Activated CD4-positive, alpha-beta T cell treated with anti-CD3 and anti-CD28 coated beads, Interleukin-2, amount 50 U/mL, for 48 hours (primary cell): ENCODE measurements at regions not wholly inside any gene's neighbourhood (a gene's known extent, or its start where the extent isn't known, plus 50 kb on each side); places are given as distances from the start of the nearest gene placed in this dataset.

Experiments used
- DNase-seq, 2 experiments: peaks; one replicate each; pipeline ENCODE4 v3.0.0-alpha.2; 2020

DNA sequence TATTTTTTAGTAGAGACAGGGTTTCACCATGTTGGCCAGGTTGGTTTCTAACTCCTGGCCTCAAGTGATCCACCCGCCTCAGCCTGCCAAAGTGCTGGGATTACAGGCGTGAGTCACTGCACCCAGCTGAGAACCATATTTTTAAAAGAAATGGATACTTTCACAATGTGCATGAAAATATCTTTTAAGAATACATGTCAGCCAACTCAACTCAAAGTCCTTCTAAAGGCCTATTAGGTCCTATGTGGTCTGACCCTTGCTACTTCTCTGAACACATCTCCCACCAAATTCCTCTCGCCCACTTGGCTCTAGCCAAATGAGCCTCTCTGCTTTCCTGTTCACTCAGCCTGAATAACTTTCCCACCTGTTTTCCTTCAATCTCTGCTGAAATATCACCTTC is 119.6 kb downstream of the MTX2 start:
- no peak for DNase-seq

DNA sequence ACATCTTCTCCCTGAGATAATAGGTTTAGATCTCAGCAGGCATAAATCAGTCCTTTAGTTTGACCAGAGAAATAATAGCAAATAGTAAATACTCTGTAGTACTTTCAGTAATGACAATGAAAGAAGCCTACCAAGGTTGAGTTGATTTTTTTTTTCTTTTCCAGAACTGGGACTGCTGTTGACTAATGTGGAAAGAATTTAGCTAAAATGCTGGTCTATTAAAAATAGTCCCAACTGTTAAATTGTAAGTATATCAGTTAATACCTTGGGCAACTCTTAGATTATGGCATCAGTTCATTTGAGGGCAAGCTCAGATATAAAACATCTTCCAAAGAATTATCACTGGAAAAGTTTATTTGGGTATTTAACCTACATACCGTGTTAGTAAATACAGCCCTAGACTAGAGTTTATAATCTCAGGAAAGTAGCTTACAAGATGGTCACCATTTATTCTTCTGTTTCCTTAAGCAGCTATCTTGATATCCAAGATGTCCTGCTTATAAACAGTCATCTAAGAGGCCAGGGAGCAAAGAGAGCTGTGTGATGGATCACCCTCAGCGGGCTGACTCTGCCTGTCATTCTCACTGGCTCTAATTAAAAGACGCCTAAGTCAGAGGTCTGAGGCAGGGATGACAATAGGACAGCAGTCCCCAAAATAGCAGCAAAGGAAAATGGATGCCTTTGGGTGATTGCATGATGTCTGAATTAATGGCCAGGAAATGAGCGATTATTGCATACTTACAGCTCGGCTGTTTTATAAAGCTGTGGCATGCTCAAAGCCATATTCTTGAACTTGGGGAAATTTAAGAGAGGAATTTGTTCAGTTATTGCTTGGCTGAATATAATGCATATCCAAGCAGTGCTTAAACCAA is 121.3 kb downstream of the MTX2 start:
- DNase-seq = no peak

DNA sequence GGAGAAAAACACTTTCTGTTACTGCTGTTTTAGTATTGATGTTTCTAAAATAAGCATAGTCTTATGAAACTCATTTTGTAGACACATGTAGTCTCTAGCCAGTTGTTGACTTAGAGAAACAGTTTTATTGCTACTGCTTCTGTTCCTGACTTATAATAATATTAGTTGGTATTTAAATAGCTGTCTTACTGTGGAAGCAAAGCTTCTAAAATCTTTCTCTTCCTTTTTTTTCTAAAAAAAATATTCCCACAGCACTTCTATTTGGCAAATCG is 121.8 kb downstream of the MTX2 start:
- DNase-seq = no peak

DNA sequence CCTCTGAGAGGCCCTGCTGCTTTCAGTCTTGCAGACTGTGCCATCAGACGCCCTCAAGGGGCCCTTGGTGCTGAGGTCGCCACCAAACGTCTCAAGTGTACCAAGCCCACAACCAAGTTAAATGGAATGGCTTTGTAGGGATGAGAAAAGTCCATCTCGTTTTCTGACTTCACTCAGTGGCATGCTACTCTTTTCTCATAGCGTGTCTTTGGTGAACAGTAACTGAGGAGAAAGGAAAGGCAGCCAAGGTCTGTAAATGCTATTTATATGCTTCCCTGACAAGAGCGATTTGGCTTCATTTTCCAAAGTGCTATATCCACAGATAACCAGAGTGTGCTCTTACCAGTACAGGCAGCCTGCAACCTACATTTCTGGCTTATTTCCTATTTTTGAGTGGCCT is 123.0 kb downstream of the MTX2 start:
- no peak for DNase-seq

DNA sequence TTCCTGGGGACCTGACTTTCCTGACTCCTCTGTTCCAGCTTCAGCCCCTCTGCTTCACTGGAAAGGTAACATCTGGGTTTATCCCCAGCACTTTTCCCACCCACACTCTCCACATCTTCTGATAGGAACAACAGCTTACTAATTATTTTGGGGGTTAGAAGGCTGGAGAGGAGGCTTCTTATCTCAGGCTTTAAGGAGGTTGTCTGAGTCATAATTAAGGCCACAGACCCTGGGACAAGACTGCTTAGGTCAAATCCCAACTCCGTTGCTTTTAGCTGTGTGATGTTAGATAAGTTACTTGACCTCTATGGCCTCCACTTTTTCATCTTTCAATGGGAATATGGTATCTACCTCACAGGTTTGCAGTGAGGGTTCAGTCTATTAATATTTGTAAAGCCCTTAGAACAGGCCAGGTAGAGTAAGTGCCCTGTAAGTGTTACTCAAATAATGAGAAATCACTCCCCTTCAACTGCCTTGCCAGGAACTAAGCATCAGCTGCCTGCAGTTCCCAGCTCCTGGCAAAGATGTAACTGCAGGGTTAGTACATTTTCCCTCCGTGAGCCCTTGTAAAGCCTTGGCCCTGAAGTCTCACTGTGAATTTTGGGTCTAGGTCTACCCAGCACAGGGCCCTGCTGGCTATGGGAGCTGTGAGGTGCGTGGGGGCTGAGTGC is 123.6 kb downstream of the MTX2 start:
- DNase-seq = no peak

DNA sequence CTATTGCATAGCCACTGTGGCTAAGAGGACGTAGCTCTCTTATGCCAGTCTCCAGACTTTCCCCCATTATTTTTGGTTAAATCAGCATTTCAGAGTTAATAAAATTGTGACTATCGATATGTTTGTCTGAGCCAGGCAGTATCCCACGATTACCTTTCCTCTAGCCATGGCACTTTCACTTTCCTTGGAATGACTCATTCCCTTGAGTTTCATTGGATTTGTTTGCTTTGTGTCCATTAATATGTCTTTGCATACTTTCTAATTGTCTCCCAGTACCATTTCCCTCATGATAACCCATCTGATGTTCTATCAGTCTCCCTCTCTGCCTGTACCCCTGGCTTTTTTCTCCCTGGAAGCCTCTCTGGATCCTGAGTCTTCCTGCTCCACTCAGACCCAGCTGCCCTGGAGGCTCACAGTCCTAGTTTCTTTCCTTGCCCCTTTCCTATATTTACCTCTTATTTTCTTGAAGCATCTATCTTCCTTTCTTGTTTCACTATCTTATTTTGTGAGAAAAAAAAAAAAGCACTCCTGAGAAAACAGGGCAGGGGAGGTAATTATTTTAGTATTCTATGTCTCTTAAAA is 126.1 kb downstream of the MTX2 start:
- no peak for DNase-seq

DNA sequence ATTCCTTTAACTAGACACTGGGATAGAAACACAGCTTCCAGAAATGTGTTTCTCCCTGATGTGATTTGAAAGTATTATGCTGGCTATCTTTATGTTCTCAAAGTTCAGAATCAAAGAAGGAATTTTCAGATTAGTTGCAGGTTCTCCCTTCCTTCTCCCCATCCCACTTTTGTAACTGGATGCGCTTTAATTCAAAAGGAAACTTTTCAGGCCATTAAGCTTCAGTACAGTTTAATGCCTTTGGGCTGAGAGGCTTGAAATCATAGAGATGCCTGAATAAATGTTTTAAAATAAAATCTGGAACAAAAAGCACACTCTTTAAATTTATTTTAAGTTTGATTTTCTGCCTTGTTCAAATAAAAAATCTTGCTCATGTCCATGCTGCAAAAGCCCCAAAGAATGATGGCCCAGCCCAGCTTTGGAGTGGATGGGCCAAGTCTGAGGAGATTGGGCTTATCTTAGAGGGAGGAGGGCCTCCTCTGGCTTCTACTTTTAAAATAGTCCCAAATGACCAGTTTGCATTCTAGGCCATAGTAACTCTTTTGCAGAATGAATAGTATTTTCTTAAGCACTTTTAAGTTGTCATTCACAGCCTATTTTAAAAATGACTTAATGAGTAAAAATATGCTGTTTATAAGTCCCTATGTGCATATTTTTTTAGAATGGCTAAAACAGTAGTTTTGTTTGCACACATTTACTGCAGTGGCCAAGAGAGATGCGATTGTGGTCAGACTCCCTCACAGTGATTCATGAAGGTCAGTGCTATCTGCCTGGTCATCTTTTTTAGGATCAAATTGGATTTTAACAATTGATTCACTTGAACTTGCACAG is 129.2 kb downstream of the MTX2 start:
- DNase-seq = no peak

DNA sequence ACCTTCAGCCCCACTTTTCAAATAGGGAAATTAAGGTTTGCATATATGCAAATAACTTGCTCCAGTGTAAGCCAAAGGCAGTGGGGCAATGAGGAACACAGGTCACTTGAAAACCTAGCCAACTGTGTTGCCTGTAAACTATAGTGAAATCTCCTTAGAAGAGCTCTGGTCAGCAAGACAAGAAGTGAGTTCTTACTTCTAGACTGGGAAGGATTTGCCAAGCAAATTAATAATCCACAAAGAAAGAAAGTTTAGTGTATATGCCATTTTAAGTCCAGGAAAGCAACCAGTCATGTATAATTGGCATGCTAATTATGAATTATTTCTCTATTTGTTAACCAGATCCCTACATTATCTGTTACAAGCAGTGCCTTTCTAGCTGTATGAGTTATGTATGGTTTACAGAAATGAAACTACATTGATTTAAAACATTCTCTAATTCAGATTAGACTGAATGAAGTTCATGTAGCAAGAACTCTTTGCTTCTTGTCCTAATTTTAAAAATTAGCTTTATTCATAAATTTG is 129.9 kb downstream of the MTX2 start:
- DNase-seq = no peak

DNA sequence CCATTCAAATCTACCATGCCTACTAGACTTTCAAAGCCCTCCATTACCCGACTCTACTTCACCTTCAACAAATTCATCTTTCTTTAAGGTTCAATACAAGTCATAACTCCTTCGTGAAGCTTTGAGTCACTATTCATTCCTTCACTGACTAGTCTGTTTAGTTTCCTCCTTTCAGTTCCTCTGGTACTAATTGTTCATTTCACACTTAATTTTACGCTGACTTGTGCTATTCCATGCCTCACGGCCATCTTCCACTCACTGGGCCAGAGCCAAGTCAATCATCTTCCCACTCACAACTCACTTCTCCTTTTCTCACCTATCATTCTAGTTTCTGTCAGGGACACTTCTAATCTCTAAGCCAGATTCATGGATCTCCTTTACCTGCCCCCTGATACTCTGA is 136.2 kb downstream of the MTX2 start:
- DNase-seq = no peak

DNA sequence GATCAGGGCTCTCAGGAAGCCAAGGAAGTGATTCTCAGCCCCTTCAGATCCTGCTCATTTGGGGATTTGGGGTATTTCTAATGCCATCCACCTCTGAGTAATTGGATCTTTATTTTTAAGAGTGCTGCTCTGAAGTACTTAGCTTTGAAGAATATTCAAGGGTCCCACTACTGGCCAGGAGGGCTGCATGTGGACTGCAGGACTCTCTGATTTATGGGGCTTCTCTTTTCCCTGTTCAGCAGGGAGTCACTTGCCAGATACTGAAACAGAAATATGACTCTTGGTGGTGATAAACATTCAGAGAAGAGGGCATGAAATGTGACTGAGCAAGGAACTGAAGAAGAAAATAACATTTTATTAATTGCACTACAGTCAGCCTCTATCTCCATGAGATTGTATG is 138.5 kb downstream of the MTX2 start:
- DNase-seq = no peak

DNA sequence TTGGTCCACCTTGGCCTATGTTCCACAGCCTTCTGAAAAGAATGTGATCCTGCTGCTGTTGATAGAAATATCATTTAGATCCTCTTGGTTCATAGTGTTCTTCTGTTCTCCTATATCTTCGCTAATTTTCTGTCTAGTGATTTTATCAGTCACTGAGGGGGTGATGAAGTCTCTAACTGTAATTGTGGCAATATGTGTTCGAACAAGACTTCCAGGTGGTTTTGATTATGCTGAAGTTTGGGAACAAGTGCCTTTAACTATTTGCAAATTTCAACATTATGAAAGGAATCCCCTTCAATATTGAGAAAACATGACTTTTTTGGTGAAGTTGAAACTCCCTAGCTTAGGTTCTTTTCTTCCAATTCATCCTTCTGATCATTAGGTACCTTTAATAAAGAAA is 140.4 kb downstream of the MTX2 start:
- no peak for DNase-seq

DNA sequence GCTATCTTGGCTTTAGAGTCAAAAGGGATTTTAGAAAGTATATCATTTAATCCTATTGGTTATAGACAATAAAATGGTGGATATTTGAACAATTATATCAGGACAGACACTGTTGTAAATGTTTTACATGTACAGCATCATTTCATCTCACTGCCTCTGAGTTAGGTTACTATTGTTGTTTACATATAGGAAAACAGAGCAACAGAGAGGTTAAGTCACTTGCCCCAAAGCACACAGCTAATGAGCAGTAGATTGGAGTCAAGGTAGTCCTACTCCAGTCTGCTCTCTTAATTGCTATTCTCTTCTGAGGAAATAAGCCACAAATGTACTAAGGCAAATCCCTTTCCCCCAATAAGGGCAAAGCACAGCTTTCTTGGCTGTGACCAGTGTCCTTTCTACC is 142.9 kb downstream of the MTX2 start:
- DNase-seq = no peak

DNA sequence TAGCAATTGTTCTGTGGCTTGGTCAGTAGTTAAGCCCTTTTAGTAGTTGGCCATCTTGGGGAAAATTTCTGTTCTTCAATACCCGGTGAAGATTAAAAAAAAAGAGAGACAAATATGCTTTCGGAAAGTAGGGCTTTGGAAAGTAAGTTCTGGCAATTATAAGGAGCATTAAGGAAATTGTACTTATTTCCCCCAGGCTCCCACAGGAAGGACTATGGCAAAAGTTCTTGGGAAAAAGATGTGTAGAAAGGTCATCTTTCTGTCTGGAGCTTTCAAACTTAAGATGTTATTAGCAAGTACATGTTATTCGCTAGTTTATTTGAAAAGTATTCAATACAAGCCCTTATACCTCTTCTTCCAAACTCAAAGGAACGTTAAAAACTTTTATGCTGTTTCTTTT is 144.5 kb downstream of the MTX2 start:
- no peak for DNase-seq

DNA sequence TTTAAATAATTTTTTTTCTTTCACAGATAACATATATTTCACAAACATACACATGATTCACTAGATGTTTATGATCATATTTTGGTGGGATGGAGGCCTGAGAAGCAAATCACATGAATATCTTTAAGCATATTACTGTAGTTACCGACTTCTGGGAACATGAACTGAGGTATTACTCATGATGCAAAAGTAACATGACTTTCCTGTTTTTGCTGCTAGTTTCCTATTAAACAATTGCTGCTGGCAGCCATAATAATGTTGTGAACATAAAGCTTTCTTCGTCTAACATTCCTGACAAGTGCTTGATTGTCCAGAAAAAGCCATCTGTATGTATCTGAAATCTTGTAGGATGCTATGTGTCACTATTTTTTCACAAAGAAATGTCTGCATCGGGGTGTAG is 145.4 kb downstream of the MTX2 start:
- DNase-seq = no peak

DNA sequence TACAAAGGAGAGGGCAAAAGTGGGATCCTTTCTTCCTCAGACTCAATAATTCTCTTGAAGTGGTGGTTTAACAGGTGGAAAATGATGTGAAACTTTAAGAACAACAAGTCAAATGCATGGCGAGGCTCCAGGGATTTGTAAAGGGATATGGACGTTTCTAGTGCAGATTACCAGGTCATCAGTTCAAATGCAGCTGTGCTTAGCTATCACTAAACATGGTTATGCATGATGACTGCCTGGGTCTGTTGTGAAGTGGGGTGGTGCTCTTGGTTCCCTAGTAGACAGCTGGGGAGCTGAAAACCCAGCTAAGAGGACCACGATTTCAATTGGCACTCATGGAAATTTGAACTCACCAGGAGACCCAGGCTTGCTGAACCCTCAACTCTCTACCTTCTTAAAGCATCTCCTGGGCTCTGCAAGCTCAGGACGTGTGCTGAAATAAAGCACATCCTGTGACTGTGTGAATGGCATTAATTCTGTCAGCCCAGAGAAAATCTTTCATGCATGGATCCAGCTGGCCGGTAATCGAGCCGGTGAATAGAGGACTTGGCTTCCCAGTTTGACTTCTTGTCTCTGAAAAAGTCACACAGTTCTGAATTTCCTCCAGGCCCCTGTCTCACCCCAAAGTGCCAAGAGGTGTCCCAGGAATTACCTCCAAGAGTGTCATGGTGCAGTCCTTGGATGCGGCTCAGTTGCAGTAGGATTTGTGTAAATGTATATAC is 146.1 kb downstream of the MTX2 start:
- DNase-seq = no peak

DNA sequence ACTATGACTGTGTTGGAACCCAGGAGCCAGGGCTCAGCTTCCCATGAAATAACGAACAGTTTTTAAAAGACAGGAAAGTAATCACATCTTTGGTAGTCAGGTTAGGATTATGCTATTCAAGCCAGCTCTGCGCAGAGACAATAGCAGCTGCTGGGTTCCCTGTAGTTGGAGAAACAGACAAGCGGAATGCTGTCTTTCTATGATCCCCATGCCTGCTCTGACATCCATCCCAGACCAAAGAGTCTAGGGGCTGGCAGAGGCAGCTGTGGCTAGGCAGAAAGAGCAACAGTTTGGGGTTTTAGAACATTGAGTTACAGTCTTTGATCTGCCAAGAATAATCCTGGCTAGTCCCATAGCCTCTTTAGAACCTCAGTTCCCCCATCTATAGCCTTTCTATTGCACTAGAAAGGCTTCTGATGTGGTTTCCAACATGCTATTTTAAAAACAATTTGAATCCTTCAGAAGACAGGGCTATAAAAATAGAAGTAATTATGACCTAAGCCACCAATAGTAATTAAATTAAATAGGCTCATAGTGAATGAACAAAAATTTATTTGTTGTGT is 146.8 kb downstream of the MTX2 start:
- no peak for DNase-seq

DNA sequence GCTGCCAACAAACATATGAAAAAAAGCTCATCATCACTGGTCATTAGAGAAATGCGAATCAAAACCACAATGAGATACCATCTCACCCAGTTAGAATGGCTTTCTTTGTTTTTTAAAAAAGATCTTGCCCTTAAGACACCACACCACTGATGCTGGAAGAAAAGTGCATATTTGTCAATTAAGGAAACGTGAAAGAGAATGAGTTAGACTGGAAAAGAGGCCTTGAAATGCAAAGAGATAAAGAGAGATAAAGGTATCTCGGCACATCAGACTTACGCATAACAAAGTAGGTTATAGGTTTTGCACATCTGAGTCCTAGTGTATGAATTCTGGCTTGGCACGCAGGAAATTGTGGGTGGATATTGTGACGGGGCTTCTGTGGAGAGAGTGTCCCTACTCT is 149.5 kb downstream of the MTX2 start:
- no peak for DNase-seq

DNA sequence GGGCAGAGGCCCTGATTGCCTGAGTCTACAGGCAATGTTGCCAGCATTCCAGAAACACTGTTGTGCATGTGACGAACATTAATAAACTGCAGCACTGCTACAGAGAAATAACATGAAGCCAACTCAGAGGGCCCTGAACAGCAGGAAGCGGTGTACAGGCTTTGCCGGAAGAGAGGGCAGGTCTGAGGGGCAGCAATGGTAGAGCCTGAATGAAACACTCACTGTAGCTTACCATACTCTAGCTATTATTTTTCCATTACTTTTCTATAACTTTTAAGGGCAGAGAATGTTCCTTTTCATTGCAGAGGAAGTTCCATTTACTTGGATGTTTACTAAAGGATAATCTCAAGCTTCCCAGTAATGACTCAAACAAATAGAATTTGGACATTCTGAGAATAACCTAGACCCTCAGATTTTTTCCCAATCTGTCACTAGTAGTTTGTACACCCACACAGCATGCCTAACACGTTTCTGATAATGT is 150.4 kb downstream of the MTX2 start:
- DNase-seq = no peak

DNA sequence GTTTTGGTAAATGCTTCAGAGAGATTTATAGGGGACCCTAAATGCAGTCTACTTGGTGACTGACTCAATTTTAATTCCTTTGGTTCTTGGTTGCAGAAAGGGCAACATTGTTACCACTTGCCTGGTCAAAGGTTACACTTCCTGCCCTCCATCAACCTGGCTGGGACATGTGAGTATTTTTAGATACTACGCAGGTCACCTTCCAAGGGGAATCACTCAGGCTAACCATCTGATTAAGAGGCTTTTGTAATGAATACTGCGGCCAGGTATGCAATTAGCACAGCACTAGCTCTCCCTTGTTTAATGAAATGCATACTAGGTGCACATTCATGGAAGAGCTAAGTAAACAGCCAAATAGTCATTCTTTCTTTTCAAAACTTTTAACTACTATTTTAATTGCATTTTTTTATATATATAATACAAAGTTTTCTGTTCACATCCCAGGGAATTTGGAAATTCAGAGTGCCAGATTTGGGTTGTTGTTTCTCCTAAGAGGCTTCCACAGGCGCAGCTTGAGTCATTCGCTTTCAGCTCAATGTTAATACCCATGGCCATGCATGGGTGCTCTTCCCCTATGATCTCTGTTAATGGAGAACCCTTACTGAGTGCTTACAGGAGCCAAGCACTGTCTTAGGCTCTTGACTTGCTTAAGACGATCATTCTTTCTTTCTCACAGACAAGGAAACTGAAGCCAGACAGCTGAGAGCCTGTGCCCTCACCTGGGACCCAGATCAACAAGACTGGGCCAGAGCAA is 152.2 kb downstream of the MTX2 start:
- no peak for DNase-seq

DNA sequence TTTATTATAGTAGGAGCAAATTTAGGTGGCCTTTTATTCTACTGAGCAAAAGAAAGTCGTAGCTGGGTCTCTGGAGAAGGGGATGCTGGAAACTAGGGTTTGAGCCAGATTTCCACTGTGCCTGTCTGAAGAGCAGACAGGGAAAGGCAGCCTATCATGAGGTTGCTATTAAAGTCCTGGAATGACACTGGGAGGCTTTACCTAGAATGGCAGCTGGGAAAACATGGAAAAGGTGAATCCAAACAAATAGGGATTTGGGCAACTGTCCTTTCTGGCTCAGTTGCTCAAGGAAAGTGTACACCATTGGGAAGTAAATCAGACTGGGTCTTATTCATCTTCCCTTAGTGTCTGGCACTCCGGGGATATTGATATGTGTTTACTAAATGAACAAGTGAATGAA is 154.6 kb downstream of the MTX2 start:
- DNase-seq = no peak

DNA sequence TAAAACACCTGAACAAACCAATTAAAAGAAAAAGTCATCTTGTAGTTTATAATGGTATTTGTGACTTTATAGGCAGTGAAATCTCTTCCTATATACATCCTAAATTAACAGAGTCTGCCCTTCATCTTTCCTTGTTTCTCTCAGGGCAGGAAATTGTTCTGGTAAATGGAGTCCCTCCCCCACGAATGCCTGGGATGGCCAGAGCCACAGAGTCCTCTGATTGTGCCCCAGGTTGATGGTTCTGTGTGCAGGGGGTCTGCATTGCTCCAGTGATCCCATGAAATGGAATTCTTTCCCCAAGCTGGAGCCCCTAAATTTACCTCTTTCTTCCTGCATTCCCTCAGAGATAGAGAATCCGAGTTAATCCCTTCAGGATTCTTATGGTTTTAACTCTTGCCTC is 155.5 kb downstream of the MTX2 start:
- no peak for DNase-seq
